WTC11 (cell line): ENCODE measurements at regions not wholly inside any gene's neighbourhood (a gene's known extent, or its start where the extent isn't known, plus 50 kb on each side); places are given as distances from the start of the nearest gene placed in this dataset.

ENCODE experiments used
- ELF4 ChIP-seq: sonication (generic); formaldehyde crosslinking; IDR thresholded peaks from 2 replicates; pipeline ENCODE4 v1.8.1; 2022; ENCODE audit warnings: low read depth, mild to moderate bottlenecking, moderate library complexity, missing genetic modification reagents
- TF ChIP-seq, protein P1 (sequence below): fragments of 200-600 bp; IDR thresholded peaks from 2 replicates; pipeline ENCODE4 v1.8.0; 2022; ENCODE audit warnings: antibody characterized with exemption

DNA sequence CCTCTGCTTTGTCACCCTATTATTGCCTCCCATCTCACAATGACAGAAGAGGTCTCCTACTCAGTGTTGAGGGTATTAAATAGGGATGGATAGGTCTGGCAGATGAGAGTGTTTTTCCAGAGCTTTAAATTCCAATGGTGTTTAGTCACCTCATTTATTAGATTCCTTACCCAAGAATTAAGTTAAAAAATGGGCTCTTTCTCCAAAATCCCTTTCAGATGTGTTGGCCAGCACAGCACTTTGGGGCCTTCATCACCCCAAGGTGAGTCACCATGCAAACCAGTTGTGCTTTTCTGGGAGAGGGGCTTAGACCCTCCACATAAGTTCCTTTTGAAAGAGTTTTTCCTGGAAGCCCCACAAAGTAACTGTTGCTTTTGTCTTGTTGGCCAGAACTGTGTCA, 78.4 kb downstream of the CYP26A1 start:
- no peak for TF ChIP-seq ELF4 (CRISPR knock-in tag)
- TF ChIP-seq, protein P1, sequence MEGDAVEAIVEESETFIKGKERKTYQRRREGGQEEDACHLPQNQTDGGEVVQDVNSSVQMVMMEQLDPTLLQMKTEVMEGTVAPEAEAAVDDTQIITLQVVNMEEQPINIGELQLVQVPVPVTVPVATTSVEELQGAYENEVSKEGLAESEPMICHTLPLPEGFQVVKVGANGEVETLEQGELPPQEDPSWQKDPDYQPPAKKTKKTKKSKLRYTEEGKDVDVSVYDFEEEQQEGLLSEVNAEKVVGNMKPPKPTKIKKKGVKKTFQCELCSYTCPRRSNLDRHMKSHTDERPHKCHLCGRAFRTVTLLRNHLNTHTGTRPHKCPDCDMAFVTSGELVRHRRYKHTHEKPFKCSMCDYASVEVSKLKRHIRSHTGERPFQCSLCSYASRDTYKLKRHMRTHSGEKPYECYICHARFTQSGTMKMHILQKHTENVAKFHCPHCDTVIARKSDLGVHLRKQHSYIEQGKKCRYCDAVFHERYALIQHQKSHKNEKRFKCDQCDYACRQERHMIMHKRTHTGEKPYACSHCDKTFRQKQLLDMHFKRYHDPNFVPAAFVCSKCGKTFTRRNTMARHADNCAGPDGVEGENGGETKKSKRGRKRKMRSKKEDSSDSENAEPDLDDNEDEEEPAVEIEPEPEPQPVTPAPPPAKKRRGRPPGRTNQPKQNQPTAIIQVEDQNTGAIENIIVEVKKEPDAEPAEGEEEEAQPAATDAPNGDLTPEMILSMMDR, result no peak
